ENCODE measurements at regions not wholly inside any gene's neighbourhood (a gene's known extent, or its start where the extent isn't known, plus 50 kb on each side); places are given as distances from the start of the nearest gene placed in this dataset.

DNA sequence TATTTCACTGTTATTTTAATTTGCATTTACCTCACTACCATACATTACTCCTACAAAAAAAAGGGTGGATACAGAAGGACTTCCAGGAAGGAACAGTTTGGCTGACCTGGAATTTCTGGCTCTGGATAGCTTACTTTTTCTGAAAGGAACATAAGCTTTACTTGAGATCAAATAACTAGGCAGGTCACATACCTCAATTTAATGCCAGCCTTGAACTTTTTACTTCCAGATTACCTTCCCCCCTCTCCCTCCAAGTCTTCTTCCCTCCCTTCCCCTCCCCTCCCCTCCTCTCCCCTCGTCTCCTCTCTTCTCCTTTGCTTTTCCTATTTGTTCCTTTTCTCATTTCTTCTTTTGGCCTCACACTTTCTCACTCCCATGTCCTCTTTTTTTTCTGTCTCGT is 659.2 kb upstream of the AADAT start:
- H3K4me3 ChIP-seq (replicated peaks; ENCODE audit: insufficient read depth, low read length) = no peak overlapping the region
- no peaks in the 10 kb centered on the region for H3K27me3 ChIP-seq (ENCODE audit: insufficient read depth, poor library complexity, severe bottlenecking)
- DNase-seq (ENCODE audit: low read depth in 1 of 2, low spot score in 1 of 2) = no peak
- no peak overlapping the region for H3K27ac ChIP-seq (replicated peaks)
- TF ChIP-seq GABPA (IDR thresholded peaks at IDR 0.05; ENCODE audit: low read depth) (no peak), POLR2AphosphoS5 (IDR thresholded peaks at IDR 0.05; ENCODE audit: low read depth) (no peak), SPI1 (IDR thresholded peaks at IDR 0.05; ENCODE audit: borderline replicate concordance, low read depth) (no peak)
- TF ChIP-seq, protein P1, sequence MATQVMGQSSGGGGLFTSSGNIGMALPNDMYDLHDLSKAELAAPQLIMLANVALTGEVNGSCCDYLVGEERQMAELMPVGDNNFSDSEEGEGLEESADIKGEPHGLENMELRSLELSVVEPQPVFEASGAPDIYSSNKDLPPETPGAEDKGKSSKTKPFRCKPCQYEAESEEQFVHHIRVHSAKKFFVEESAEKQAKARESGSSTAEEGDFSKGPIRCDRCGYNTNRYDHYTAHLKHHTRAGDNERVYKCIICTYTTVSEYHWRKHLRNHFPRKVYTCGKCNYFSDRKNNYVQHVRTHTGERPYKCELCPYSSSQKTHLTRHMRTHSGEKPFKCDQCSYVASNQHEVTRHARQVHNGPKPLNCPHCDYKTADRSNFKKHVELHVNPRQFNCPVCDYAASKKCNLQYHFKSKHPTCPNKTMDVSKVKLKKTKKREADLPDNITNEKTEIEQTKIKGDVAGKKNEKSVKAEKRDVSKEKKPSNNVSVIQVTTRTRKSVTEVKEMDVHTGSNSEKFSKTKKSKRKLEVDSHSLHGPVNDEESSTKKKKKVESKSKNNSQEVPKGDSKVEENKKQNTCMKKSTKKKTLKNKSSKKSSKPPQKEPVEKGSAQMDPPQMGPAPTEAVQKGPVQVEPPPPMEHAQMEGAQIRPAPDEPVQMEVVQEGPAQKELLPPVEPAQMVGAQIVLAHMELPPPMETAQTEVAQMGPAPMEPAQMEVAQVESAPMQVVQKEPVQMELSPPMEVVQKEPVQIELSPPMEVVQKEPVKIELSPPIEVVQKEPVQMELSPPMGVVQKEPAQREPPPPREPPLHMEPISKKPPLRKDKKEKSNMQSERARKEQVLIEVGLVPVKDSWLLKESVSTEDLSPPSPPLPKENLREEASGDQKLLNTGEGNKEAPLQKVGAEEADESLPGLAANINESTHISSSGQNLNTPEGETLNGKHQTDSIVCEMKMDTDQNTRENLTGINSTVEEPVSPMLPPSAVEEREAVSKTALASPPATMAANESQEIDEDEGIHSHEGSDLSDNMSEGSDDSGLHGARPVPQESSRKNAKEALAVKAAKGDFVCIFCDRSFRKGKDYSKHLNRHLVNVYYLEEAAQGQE (IDR thresholded peaks at IDR 0.05; ENCODE audit: insufficient replicate concordance, low read depth) = no peak
- TF ChIP-seq, protein P2, sequence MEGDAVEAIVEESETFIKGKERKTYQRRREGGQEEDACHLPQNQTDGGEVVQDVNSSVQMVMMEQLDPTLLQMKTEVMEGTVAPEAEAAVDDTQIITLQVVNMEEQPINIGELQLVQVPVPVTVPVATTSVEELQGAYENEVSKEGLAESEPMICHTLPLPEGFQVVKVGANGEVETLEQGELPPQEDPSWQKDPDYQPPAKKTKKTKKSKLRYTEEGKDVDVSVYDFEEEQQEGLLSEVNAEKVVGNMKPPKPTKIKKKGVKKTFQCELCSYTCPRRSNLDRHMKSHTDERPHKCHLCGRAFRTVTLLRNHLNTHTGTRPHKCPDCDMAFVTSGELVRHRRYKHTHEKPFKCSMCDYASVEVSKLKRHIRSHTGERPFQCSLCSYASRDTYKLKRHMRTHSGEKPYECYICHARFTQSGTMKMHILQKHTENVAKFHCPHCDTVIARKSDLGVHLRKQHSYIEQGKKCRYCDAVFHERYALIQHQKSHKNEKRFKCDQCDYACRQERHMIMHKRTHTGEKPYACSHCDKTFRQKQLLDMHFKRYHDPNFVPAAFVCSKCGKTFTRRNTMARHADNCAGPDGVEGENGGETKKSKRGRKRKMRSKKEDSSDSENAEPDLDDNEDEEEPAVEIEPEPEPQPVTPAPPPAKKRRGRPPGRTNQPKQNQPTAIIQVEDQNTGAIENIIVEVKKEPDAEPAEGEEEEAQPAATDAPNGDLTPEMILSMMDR (IDR thresholded peaks at IDR 0.05; ENCODE audit: insufficient read depth, low read length) = no peak

DNA sequence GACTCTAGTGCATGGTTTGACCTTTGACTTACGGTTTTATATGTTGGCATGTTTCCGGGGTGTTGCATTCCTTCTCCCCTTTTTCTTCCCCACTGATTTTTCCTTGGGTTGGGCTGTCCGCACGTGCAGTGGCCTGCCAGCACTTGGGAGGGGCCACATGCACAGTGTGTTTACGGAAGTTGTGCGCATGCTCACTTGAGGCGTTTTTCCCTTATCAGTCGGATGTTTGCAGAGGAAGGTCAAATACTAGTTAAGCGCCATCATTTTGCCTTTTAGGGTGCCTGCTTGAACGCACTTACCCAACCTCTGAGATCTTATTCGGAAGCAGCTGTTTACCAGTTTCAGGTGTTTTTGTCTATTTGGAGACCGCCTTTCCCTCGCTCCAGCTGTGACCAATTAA is 653.9 kb upstream of the AADAT start:
- DNase-seq (ENCODE audit: low read depth in 1 of 2, low spot score in 1 of 2) = no peak
- H3K27me3 ChIP-seq (ENCODE audit: insufficient read depth, poor library complexity, severe bottlenecking) = no peaks in the 10 kb centered on the region
- no peak overlapping the region for H3K27ac ChIP-seq (replicated peaks)
- no peak overlapping the region for H3K4me3 ChIP-seq (replicated peaks; ENCODE audit: insufficient read depth, low read length)
- no peak for TF ChIP-seq POLR2AphosphoS5 (IDR thresholded peaks at IDR 0.05; ENCODE audit: low read depth)
- TF ChIP-seq, protein P1 (IDR thresholded peaks at IDR 0.05; ENCODE audit: insufficient replicate concordance, low read depth) = no peak
- TF ChIP-seq, protein P2 (IDR thresholded peaks at IDR 0.05; ENCODE audit: insufficient read depth, low read length) = no peak
- TF ChIP-seq GABPA (IDR thresholded peaks at IDR 0.05; ENCODE audit: low read depth) = no peak
- no peak for TF ChIP-seq SPI1 (IDR thresholded peaks at IDR 0.05; ENCODE audit: borderline replicate concordance, low read depth)

DNA sequence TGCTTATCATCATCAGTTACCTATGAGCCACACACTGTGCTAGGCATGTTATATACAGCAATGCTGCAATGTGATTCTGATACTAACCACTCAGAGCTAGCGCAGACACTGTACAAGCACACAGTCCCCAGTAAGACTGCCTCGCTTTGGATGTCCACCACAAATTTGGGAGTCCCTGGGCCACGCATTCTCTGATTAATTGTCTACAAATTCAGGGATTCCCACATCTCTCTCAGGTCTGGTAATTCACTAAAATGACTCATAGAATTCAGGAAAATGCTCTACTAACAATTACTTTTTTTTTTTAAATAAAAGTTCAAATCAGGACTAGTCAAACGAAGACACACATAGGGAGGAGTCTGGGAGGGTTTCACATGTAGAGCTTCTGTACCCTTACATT is 652.1 kb upstream of the AADAT start:
- TF ChIP-seq SPI1 (IDR thresholded peaks at IDR 0.05; ENCODE audit: borderline replicate concordance, low read depth) (no peak), POLR2AphosphoS5 (IDR thresholded peaks at IDR 0.05; ENCODE audit: low read depth) (no peak), GABPA (IDR thresholded peaks at IDR 0.05; ENCODE audit: low read depth) (no peak)
- TF ChIP-seq, protein P1 (IDR thresholded peaks at IDR 0.05; ENCODE audit: insufficient replicate concordance, low read depth) = no peak
- TF ChIP-seq, protein P2 (IDR thresholded peaks at IDR 0.05; ENCODE audit: insufficient read depth, low read length) = no peak
- Histone ChIP-seq H3K27ac (replicated peaks) (no peak overlapping the region), H3K4me3 (replicated peaks; ENCODE audit: insufficient read depth, low read length) (no peak overlapping the region), H3K27me3 (ENCODE audit: insufficient read depth, poor library complexity, severe bottlenecking) (no peaks in the 10 kb centered on the region)
- DNase-seq (ENCODE audit: low read depth in 1 of 2, low spot score in 1 of 2) = no peak

Data from HL-60 (cell line).